ENCODE measurements at regions not wholly inside any gene's neighbourhood (a gene's known extent, or its start where the extent isn't known, plus 50 kb on each side); places are given as distances from the start of the nearest gene placed in this dataset.

- TF ChIP-seq CTCF (IDR thresholded peaks at IDR 0.05; ENCODE audit: poor library complexity) (no peak), EZH2 (IDR thresholded peaks at IDR 0.05; ENCODE audit: borderline replicate concordance) (no peak)
Observed at GRCh38 chr18:11237066-11237465, 87.7 kb upstream of the PIEZO2 start.

Data from hepatocyte (in vitro differentiated cells).